ENCODE measurements at regions not wholly inside any gene's neighbourhood (a gene's known extent, or its start where the extent isn't known, plus 50 kb on each side); places are given as distances from the start of the nearest gene placed in this dataset.
"Not testable (repeated sequence)": the region's sequence is repeated elsewhere in the genome, so short reads cannot be mapped to it uniquely, and the experiment has no call there.

DNA sequence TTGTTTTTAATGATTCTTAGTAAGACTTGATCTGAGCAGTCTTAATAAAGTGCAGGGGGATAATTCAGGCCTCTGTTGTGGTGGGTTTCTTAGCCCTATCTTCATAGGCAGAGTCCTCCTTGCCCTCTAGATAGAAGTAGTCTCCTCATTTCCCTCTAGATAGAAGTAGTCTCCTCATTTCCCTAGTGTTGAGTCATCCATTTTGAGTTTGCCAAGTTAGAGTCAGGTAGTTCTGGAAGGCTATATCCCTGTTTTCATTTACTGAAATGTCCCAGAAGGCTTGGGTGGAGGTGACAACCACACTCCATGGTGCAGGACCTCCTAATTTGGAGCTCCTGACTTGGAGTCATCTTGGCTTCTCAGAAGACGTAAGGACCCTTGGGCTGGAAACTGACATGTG is 384.6 kb downstream of the MLLT3 start:
- Histone ChIP-seq H4K20me1 (ENCODE audit: insufficient read depth, low read length) (no peaks in the 10 kb centered on the region), H3K4me2 (ENCODE audit: insufficient read depth, low read length) (no peak overlapping the region), H3K27me3 (ENCODE audit: insufficient read depth, low read length) (peaks cover 2% of the 10 kb centered on the region), H3K9me3 (ENCODE audit: low read depth, low read length) (no peaks in the 10 kb centered on the region), H3K4me3 (ENCODE audit: insufficient read depth, low read length) (no peak overlapping the region), H3K36me3 (ENCODE audit: insufficient read depth, low read length) (no peaks in the 10 kb centered on the region), H3K27ac (ENCODE audit: low read depth, low read length) (no peak overlapping the region), H2AFZ (ENCODE audit: low read length) (no peak overlapping the region), H3K79me2 (ENCODE audit: insufficient read depth, low read length) (no peaks in the 10 kb centered on the region), H3K4me1 (ENCODE audit: insufficient read depth, low read length) (no peaks in the 10 kb centered on the region)
- DNase-seq (ENCODE audit: insufficient read length, low spot score, missing footprints): no peak
- TF ChIP-seq, protein P1, sequence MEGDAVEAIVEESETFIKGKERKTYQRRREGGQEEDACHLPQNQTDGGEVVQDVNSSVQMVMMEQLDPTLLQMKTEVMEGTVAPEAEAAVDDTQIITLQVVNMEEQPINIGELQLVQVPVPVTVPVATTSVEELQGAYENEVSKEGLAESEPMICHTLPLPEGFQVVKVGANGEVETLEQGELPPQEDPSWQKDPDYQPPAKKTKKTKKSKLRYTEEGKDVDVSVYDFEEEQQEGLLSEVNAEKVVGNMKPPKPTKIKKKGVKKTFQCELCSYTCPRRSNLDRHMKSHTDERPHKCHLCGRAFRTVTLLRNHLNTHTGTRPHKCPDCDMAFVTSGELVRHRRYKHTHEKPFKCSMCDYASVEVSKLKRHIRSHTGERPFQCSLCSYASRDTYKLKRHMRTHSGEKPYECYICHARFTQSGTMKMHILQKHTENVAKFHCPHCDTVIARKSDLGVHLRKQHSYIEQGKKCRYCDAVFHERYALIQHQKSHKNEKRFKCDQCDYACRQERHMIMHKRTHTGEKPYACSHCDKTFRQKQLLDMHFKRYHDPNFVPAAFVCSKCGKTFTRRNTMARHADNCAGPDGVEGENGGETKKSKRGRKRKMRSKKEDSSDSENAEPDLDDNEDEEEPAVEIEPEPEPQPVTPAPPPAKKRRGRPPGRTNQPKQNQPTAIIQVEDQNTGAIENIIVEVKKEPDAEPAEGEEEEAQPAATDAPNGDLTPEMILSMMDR (IDR thresholded peaks at IDR 0.05; ENCODE audit: extremely low read depth, low read depth, low read length): no peak

- Histone ChIP-seq H4K20me1 (ENCODE audit: insufficient read depth, low read length) (no peaks in the 10 kb centered on the region), H2AFZ (ENCODE audit: low read length) (no peak overlapping the region), H3K4me3 (ENCODE audit: insufficient read depth, low read length) (no peak overlapping the region), H3K4me1 (ENCODE audit: insufficient read depth, low read length) (no peaks in the 10 kb centered on the region), H3K79me2 (ENCODE audit: insufficient read depth, low read length) (no peaks in the 10 kb centered on the region), H3K27ac (ENCODE audit: low read depth, low read length) (no peak overlapping the region), H3K4me2 (ENCODE audit: insufficient read depth, low read length) (no peak overlapping the region), H3K27me3 (ENCODE audit: insufficient read depth, low read length) (peaks cover 2% of the 10 kb centered on the region), H3K36me3 (ENCODE audit: insufficient read depth, low read length) (no peaks in the 10 kb centered on the region), H3K9me3 (ENCODE audit: low read depth, low read length) (no peaks in the 10 kb centered on the region)
- no peak for DNase-seq (ENCODE audit: insufficient read length, low spot score, missing footprints)
- TF ChIP-seq, protein P1 (IDR thresholded peaks at IDR 0.05; ENCODE audit: extremely low read depth, low read depth, low read length): no peak
Measured at GRCh38 chr9:20236676-20237075, 385.6 kb downstream of the MLLT3 start.

GRCh38 chr9:20235206-20235605 is 387.1 kb downstream of the MLLT3 start:
- H3K4me2 ChIP-seq (ENCODE audit: insufficient read depth, low read length); H3K4me3 ChIP-seq (ENCODE audit: insufficient read depth, low read length); H2AFZ ChIP-seq (ENCODE audit: low read length); H3K36me3 ChIP-seq (ENCODE audit: insufficient read depth, low read length); H3K27me3 ChIP-seq (ENCODE audit: insufficient read depth, low read length); H3K4me1 ChIP-seq (ENCODE audit: insufficient read depth, low read length); H4K20me1 ChIP-seq (ENCODE audit: insufficient read depth, low read length); DNase-seq (ENCODE audit: insufficient read length, low spot score, missing footprints); H3K27ac ChIP-seq (ENCODE audit: low read depth, low read length); H3K9me3 ChIP-seq (ENCODE audit: low read depth, low read length); H3K79me2 ChIP-seq (ENCODE audit: insufficient read depth, low read length): not testable (repeated sequence)

DNA sequence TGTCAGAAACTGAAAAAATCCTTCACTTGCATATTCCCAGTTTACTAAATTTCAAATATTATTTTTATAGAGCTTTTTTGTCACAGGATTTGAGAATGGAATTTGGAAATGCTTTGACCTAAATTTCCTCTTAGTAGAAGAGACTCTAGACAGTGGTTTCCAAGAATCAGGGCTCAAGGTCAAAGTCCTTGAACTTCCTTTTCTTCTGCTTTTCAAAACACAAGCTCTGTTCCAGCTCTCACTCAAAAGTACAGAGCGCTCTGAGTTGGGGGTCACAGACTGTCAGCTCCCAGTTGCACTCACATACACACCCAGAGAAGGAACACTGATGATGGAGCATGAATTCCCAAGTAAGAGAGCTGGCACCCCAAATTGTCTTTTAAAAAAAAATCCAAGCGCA is 394.2 kb downstream of the MLLT3 start:
- H3K4me3 ChIP-seq (ENCODE audit: insufficient read depth, low read length): no peak overlapping the region
- TF ChIP-seq, protein P1 (IDR thresholded peaks at IDR 0.05; ENCODE audit: extremely low read depth, low read depth, low read length): no peak
- H3K27ac ChIP-seq (ENCODE audit: low read depth, low read length): no peak overlapping the region
- no peaks in the 10 kb centered on the region for H3K27me3 ChIP-seq (ENCODE audit: insufficient read depth, low read length)
- no peaks in the 10 kb centered on the region for H3K9me3 ChIP-seq (ENCODE audit: low read depth, low read length)
- H3K4me1 ChIP-seq (ENCODE audit: insufficient read depth, low read length): no peaks in the 10 kb centered on the region
- H3K36me3 ChIP-seq (ENCODE audit: insufficient read depth, low read length): no peaks in the 10 kb centered on the region
- DNase-seq (ENCODE audit: insufficient read length, low spot score, missing footprints): no peak
- H3K4me2 ChIP-seq (ENCODE audit: insufficient read depth, low read length): no peak overlapping the region
- no peaks in the 10 kb centered on the region for H4K20me1 ChIP-seq (ENCODE audit: insufficient read depth, low read length)
- H2AFZ ChIP-seq (ENCODE audit: low read length): no peak overlapping the region
- H3K79me2 ChIP-seq (ENCODE audit: insufficient read depth, low read length): no peaks in the 10 kb centered on the region
